Activated gamma-delta T cell treated with anti-CD3 and anti-CD28 coated beads, Interleukin-2, amount 50 U/mL, for 16 hours (primary cell): ENCODE measurements at regions not wholly inside any gene's neighbourhood (a gene's known extent, or its start where the extent isn't known, plus 50 kb on each side); places are given as distances from the start of the nearest gene placed in this dataset.
"Not testable (repeated sequence)": the region's sequence is repeated elsewhere in the genome, so short reads cannot be mapped to it uniquely, and the experiment has no call there.

Experiments used
- DNase-seq: peaks from one replicate; pipeline ENCODE4 v3.0.0-alpha.2; 2020; ENCODE audit warnings: low read depth

GRCh38 chrX:40891798-40892197 is 156.5 kb upstream of the MED14 start:
- DNase-seq, result no peak

- DNase-seq, result no peak
These were observed 158.0 kb upstream of the MED14 start for GRCh38 chrX:40893251-40893910.

- DNase-seq, result no peak
These were observed 159.9 kb upstream of the MED14 start for GRCh38 chrX:40895246-40895645.

- no peak for DNase-seq
These were observed 162.5 kb upstream of the MED14 start for GRCh38 chrX:40897718-40898270.

GRCh38 chrX:40904739-40905138 is 169.4 kb upstream of the MED14 start:
- DNase-seq, result not testable (repeated sequence)

- no peak for DNase-seq
These were observed 172.7 kb upstream of the MED14 start for GRCh38 chrX:40908026-40908425.

GRCh38 chrX:40908857-40909475 is 173.6 kb upstream of the MED14 start:
- DNase-seq, result no peak

- DNase-seq, result no peak
These were observed 173.1 kb upstream of the USP9X start for GRCh38 chrX:40912166-40912565.

- DNase-seq, result no peak
These were observed 172.7 kb upstream of the USP9X start for GRCh38 chrX:40912576-40912975.

- DNase-seq, result no peak
These were observed 164.9 kb upstream of the USP9X start for GRCh38 chrX:40920351-40920750.

GRCh38 chrX:40922307-40922706 is 162.9 kb upstream of the USP9X start:
- no peak for DNase-seq

GRCh38 chrX:40926739-40927427 is 158.4 kb upstream of the USP9X start:
- DNase-seq, result not testable (repeated sequence)

- DNase-seq, result no peak
These were observed 157.2 kb upstream of the USP9X start for GRCh38 chrX:40928076-40928475.

- no peak for DNase-seq
These were observed 153.3 kb upstream of the USP9X start for GRCh38 chrX:40931921-40932320.

- no peak for DNase-seq
These were observed 152.0 kb upstream of the USP9X start for GRCh38 chrX:40933132-40933705.

GRCh38 chrX:40933706-40934425 is 151.4 kb upstream of the USP9X start:
- DNase-seq, result no peak

GRCh38 chrX:40936827-40937226 is 148.4 kb upstream of the USP9X start:
- no peak for DNase-seq

- DNase-seq, result no peak
These were observed 146.8 kb upstream of the USP9X start for GRCh38 chrX:40938423-40938822.

GRCh38 chrX:40943093-40943641 is 142.1 kb upstream of the USP9X start:
- no peak for DNase-seq

GRCh38 chrX:40945361-40945713 is 139.9 kb upstream of the USP9X start:
- no peak for DNase-seq

GRCh38 chrX:40947276-40947675 is 138.0 kb upstream of the USP9X start:
- no peak for DNase-seq

- DNase-seq, result no peak
These were observed 136.2 kb upstream of the USP9X start for GRCh38 chrX:40949071-40949470.
